ENCODE measurements at regions not wholly inside any gene's neighbourhood (a gene's known extent, or its start where the extent isn't known, plus 50 kb on each side); places are given as distances from the start of the nearest gene placed in this dataset.

DNA sequence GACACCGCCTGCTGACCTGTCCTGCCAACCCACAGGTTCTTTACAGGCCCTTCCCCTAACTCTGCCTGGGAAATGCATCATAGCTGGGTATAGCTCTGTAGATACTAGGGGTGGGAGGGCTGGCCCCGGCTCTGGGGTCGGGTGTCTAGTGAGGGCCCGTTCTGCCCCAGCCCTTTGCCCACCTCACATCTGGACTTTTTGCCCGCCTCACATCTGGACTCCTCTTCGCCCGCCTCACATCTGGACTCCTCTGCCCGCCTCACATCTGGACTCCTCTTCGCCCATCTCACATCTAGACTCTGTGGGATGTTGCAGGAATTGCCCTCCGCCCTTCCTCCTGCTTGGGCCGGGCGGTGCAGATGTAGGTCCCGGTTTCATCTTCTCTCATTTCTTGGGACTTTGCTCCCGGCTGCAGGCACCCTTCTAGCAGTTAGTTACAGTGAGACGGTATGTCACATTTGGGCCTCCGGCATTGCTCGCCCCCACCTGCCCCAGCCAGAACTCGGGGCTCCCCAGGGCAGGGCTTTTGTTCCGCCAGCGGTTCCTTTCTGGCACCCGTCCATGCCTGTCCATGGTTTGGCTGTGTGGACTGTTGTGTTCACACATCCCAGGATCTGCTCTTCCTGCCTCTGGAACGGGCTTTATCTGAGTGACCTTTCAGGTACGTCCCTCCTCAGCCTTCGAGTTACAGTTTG lies 1153.7 kb downstream of the BRD1 start:
- TF ChIP-seq, protein P1, sequence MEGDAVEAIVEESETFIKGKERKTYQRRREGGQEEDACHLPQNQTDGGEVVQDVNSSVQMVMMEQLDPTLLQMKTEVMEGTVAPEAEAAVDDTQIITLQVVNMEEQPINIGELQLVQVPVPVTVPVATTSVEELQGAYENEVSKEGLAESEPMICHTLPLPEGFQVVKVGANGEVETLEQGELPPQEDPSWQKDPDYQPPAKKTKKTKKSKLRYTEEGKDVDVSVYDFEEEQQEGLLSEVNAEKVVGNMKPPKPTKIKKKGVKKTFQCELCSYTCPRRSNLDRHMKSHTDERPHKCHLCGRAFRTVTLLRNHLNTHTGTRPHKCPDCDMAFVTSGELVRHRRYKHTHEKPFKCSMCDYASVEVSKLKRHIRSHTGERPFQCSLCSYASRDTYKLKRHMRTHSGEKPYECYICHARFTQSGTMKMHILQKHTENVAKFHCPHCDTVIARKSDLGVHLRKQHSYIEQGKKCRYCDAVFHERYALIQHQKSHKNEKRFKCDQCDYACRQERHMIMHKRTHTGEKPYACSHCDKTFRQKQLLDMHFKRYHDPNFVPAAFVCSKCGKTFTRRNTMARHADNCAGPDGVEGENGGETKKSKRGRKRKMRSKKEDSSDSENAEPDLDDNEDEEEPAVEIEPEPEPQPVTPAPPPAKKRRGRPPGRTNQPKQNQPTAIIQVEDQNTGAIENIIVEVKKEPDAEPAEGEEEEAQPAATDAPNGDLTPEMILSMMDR (conservative IDR thresholded peaks at IDR 0.05; ENCODE audit: low read length) = no peak
- TF ChIP-seq EZH2phosphoT487 (IDR thresholded peaks at IDR 0.05; ENCODE audit: borderline replicate concordance) = no peak
